MCF 10A (cell line): ENCODE measurements at regions not wholly inside any gene's neighbourhood (a gene's known extent, or its start where the extent isn't known, plus 50 kb on each side); places are given as distances from the start of the nearest gene placed in this dataset.

ENCODE experiments used
- BruUV-seq: library from RNA; stranded (reverse); fragments of 400-500 nt; replicated peaks from 2 replicates; lab custom pipeline; 2021; lab: Mats Ljungman, UMichigan
- CTCF ChIA-PET: fragments of 300-600 bp; sonication (Branson Sonifier 250); formaldehyde crosslinking; extraction: SDS; loops from one replicate; lab custom pipeline; 2021; ENCODE audit warnings: antibody characterized with exemption, inconsistent platforms; lab: Yijun Ruan, JAX
- POLR2A ChIA-PET: fragments of 300-600, 350-650 bp; sonication (Branson Sonifier 250); formaldehyde crosslinking; extraction: SDS; loops from one replicate; lab custom pipeline; 2020; ENCODE audit warnings: antibody characterized with exemption, inconsistent platforms; lab: Yijun Ruan, JAX
- DNase-seq: peaks from one replicate; pipeline ENCODE4 v3.0.0-alpha.2; 2018; ENCODE audit not compliant: unreplicated experiment
- H3K27ac Mint-ChIP-seq: one replicate; pipeline ENCODE4 v1.8.0; 2022; ENCODE audit warnings: mild to moderate bottlenecking, low read depth, mixed read lengths; ENCODE audit not compliant: unreplicated experiment
- H3K27me3 Mint-ChIP-seq: one replicate; pipeline ENCODE4 v1.8.0; 2022; ENCODE audit warnings: mixed read lengths; ENCODE audit not compliant: insufficient read depth, unreplicated experiment
- H3K36me3 Mint-ChIP-seq: one replicate; pipeline ENCODE4 v1.8.0; 2022; ENCODE audit warnings: mild to moderate bottlenecking, moderate library complexity, mixed read lengths; ENCODE audit not compliant: insufficient read depth, unreplicated experiment
- H3K4me1 Mint-ChIP-seq: one replicate; pipeline ENCODE4 v1.8.0; 2022; ENCODE audit warnings: mixed read lengths; ENCODE audit not compliant: insufficient read depth, unreplicated experiment
- H3K4me3 Mint-ChIP-seq: one replicate; pipeline ENCODE4 v1.8.0; 2022; ENCODE audit warnings: mild to moderate bottlenecking, moderate library complexity, mixed read lengths; ENCODE audit not compliant: unreplicated experiment
- H3K9me3 Mint-ChIP-seq: one replicate; pipeline ENCODE4 v1.8.0; 2022; ENCODE audit warnings: mixed read lengths; ENCODE audit not compliant: unreplicated experiment
- intact Hi-C: fragments of 100-400 bp; cut with micrococcal nuclease; formaldehyde crosslinking; loops from 2 replicates; pipeline ENCODE4 v1.14.1; 2022
- TF ChIP-seq, protein P1 (sequence below): fragments of 200-600 bp; IDR thresholded peaks from one replicate; pipeline ENCODE4 v1.8.0; 2022; ENCODE audit warnings: antibody characterized with exemption, mild to moderate bottlenecking; ENCODE audit not compliant: unreplicated experiment

DNA sequence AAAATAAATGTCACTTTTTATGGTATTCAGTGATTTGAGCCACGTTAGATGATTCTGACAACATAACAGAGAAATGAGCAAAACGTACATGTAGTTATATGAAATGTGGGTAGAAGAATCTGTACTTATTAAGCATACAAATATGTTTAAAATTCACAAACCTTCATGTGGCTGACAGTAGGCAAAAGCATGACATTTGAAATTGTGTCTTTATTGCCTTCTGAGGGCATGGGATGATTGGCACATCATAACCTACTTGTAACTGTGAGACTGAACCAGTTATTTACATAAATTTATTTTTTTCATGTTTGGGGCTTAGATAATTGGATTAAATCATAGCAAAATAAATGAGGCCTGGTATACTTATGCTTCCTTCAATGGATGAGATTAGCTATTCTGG lies 202.2 kb downstream of the DNAJB9 start:
- H3K9me3 Mint-ChIP-seq, result no peaks in the 10 kb centered on the region
- H3K4me1 Mint-ChIP-seq, result no peaks in the 10 kb centered on the region
- DNase-seq, result no peak
- H3K27me3 Mint-ChIP-seq, result peaks cover 6% of the 10 kb centered on the region
- TF ChIP-seq, protein P1, sequence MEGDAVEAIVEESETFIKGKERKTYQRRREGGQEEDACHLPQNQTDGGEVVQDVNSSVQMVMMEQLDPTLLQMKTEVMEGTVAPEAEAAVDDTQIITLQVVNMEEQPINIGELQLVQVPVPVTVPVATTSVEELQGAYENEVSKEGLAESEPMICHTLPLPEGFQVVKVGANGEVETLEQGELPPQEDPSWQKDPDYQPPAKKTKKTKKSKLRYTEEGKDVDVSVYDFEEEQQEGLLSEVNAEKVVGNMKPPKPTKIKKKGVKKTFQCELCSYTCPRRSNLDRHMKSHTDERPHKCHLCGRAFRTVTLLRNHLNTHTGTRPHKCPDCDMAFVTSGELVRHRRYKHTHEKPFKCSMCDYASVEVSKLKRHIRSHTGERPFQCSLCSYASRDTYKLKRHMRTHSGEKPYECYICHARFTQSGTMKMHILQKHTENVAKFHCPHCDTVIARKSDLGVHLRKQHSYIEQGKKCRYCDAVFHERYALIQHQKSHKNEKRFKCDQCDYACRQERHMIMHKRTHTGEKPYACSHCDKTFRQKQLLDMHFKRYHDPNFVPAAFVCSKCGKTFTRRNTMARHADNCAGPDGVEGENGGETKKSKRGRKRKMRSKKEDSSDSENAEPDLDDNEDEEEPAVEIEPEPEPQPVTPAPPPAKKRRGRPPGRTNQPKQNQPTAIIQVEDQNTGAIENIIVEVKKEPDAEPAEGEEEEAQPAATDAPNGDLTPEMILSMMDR, result no peak
- ChIA-PET POLR2A (no interaction called here), CTCF (no interaction called here)
- no TSS peak for BruUV-seq
- no peaks in the 10 kb centered on the region for H3K36me3 Mint-ChIP-seq
- intact Hi-C loops, result no loop called here
- H3K4me3 Mint-ChIP-seq, result no peak overlapping the region
- no peak overlapping the region for H3K27ac Mint-ChIP-seq

DNA sequence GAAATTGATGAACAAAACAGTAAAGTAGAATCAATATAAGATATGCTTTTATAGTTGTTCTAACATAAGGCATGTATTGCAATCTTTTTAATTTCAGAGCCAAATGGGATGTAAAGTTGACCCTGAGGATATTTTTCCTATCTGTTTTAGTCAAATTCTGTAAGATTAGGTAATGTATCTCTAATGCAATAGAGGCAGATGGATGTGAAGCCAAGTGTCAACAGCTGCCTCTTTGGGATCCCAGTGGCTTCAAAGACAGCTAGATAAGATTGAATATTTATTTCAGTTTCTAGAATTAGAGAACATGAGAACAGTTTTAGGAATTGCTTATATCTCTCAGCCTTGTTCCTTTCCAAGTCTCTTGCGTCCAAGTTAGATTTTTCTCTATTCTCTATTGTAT lies 208.3 kb downstream of the DNAJB9 start:
- CTCF ChIA-PET, result no interaction called here
- intact Hi-C loops, result no loop called here
- Mint-ChIP-seq H3K36me3 (no peaks in the 10 kb centered on the region), H3K9me3 (no peaks in the 10 kb centered on the region), H3K27ac (no peak overlapping the region), H3K27me3 (peaks cover 42% of the 10 kb centered on the region), H3K4me1 (no peaks in the 10 kb centered on the region), H3K4me3 (no peak overlapping the region)
- no peak for DNase-seq
- BruUV-seq, result no TSS peak
- TF ChIP-seq, protein P1, result no peak
- POLR2A ChIA-PET, result no interaction called here

GRCh38 chr7:108789451-108789850 lies 219.8 kb downstream of the DNAJB9 start:
- no peaks in the 10 kb centered on the region for H3K36me3 Mint-ChIP-seq
- H3K27me3 Mint-ChIP-seq, result peaks cover 14% of the 10 kb centered on the region
- TF ChIP-seq, protein P1, result no peak
- H3K4me1 Mint-ChIP-seq, result no peaks in the 10 kb centered on the region
- no peak for DNase-seq
- H3K9me3 Mint-ChIP-seq, result peaks cover 8% of the 10 kb centered on the region
- CTCF ChIA-PET, result no interaction called here
- no TSS peak for BruUV-seq
- intact Hi-C loops, result no loop called here
- H3K27ac Mint-ChIP-seq, result no peak overlapping the region
- no peak overlapping the region for H3K4me3 Mint-ChIP-seq
- POLR2A ChIA-PET, result no interaction called here

- no peaks in the 10 kb centered on the region for H3K9me3 Mint-ChIP-seq
- H3K4me1 Mint-ChIP-seq, result no peaks in the 10 kb centered on the region
- no TSS peak for BruUV-seq
- ChIA-PET CTCF (no interaction called here), POLR2A (no interaction called here)
- no peak for DNase-seq
- no peaks in the 10 kb centered on the region for H3K36me3 Mint-ChIP-seq
- no peak overlapping the region for H3K4me3 Mint-ChIP-seq
- intact Hi-C loops, result no loop called here
- TF ChIP-seq, protein P1, result no peak
- H3K27ac Mint-ChIP-seq, result no peak overlapping the region
- H3K27me3 Mint-ChIP-seq, result peaks cover 39% of the 10 kb centered on the region
Observed at GRCh38 chr7:108794466-108794865, 224.8 kb downstream of the DNAJB9 start.
